ENCODE measurements at regions not wholly inside any gene's neighbourhood (a gene's known extent, or its start where the extent isn't known, plus 50 kb on each side); places are given as distances from the start of the nearest gene placed in this dataset.

GRCh38 chr7:32336726-32337125 lies 153.5 kb downstream of the LSM5 start:
- no peak for DNase-seq

- no peak for DNase-seq
These were observed 155.1 kb downstream of the LSM5 start for GRCh38 chr7:32335107-32335506.

GRCh38 chr7:32330602-32331001 lies 159.6 kb downstream of the LSM5 start:
- no peak for DNase-seq

- DNase-seq, result no peak
These were observed 164.1 kb downstream of the LSM5 start for GRCh38 chr7:32326078-32326477.

GRCh38 chr7:32323712-32324111 lies 166.5 kb downstream of the LSM5 start:
- DNase-seq, result no peak

GRCh38 chr7:32319012-32319382 lies 171.2 kb downstream of the LSM5 start:
- DNase-seq, result no peak

GRCh38 chr7:32318300-32319011 lies 171.7 kb downstream of the LSM5 start:
- DNase-seq, result no peak

GRCh38 chr7:32316839-32317238 lies 173.3 kb downstream of the LSM5 start:
- no peak for DNase-seq

- no peak for DNase-seq
These were observed 175.4 kb downstream of the LSM5 start for GRCh38 chr7:32314761-32315160.

GRCh38 chr7:32301427-32301826 lies 188.8 kb downstream of the LSM5 start:
- DNase-seq, result no peak

- DNase-seq, result no peak
These were observed 191.0 kb downstream of the LSM5 start for GRCh38 chr7:32299133-32299702.

- no peak for DNase-seq
These were observed 191.6 kb downstream of the LSM5 start for GRCh38 chr7:32298408-32299132.

- no peak for DNase-seq
These were observed 196.3 kb downstream of the LSM5 start for GRCh38 chr7:32293833-32294232.

GRCh38 chr7:32289651-32290414 lies 200.3 kb downstream of the LSM5 start:
- DNase-seq, result no peak

- DNase-seq, result no peak
These were observed 204.5 kb downstream of the LSM5 start for GRCh38 chr7:32285698-32286097.

GRCh38 chr7:32283546-32283945 lies 206.6 kb downstream of the LSM5 start:
- DNase-seq, result no peak

- DNase-seq, result no peak
These were observed 209.3 kb upstream of the PDE1C start for GRCh38 chr7:32279500-32279899.

- no peak for DNase-seq
These were observed 205.2 kb upstream of the PDE1C start for GRCh38 chr7:32275216-32276009.

GRCh38 chr7:32273297-32273696 lies 203.1 kb upstream of the PDE1C start:
- DNase-seq, result no peak

- no peak for DNase-seq
These were observed 196.8 kb upstream of the PDE1C start for GRCh38 chr7:32266932-32267475.

GRCh38 chr7:32264702-32265284 lies 194.6 kb upstream of the PDE1C start:
- DNase-seq, result no peak

GRCh38 chr7:32263611-32264010 lies 193.4 kb upstream of the PDE1C start:
- DNase-seq, result no peak

Measured in activated effector memory CD4-positive, alpha-beta T cell treated with anti-CD3 and anti-CD28 coated beads, Interleukin-2, amount 50 U/mL, for 16 hours (primary cell).